NCI-H510A treated with DMSO at 0.1 percent for 48 hours (cell line): ENCODE measurements at regions not wholly inside any gene's neighbourhood (a gene's known extent, or its start where the extent isn't known, plus 50 kb on each side); places are given as distances from the start of the nearest gene placed in this dataset.
"Not testable (repeated sequence)": the region's sequence is repeated elsewhere in the genome, so short reads cannot be mapped to it uniquely, and the experiment has no call there.

Experiments used
- DNase-seq: peaks from one replicate; lab custom pipeline; 2025; lab: John Stamatoyannopoulos, UW

DNA sequence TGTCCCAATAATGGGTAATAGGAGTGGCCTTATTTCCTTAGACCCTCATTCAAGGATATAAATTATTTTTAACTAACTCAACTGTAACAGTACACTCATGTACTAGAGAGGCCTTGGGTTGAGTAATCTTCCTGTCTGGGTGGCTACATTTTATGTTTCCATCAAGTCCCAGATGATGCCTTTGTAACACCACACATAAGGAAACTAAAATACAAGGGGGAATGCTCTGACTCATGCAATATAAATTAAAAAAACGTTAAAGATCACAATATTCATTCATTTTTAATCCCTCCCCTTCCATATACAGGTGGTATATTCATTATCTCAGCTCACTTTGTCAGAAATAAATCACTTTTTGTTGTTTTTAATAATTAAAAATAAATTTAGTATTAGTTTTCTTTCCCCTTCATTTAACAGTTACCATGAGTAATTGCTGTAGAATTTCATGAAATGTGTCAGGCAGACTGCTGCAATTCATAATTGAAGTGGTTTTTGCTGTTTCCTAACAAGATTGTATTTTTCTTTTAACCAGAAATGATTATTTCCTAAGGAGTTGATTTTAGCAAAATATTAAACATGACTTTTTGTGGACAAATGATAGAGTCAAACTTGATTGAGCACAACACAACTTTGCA lies 1403.6 kb downstream of the SUCLG1 start:
- no peak for DNase-seq

DNA sequence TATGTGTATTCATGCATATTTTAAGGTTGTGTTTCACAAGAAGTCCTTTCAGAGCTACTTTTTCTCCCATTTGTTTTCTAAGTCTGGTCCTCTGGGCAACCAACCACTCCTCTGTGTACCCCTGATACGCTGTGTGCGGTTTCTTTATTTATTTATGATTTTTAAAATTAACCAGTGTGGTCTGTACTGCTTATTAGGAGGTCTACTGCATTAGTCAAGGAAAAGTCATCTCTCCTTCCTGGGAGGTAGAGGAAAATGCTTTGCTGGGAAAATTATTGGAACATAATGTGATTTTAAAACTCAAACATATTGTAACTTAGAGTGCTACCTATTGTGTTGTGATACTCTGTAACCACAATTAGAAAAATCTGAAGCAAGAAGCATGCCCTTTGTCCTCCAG lies 1404.3 kb downstream of the SUCLG1 start:
- DNase-seq: no peak

DNA sequence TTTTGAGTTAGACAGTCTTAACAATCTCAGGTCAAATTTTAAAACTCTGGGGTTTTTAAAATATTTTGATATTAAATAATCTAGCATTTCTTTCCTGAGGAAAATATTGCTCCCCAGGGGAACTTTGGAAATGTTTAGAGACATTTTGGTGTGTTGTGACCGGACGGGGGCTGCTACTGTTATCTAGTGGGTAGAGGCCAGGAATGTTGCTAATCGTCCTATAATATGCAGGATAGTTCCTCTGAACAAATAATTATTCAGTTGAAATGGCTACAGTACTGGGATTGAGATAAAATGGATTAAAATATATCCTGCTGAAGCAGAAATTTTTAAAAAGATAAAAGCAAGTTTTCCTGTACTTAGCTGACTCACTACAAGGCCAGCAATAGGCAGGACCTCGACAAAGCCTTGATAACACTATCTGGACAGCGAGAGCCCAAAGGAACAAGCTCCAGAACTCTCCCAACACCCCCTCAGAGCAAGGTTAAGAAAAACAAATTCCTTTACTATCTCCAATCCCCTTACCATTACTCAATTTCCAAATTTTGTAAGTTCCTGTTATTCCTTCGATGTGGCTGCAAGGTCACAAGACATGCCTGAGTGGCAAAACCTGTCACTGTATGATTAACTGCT lies 1407.4 kb downstream of the SUCLG1 start:
- no peak for DNase-seq

DNA sequence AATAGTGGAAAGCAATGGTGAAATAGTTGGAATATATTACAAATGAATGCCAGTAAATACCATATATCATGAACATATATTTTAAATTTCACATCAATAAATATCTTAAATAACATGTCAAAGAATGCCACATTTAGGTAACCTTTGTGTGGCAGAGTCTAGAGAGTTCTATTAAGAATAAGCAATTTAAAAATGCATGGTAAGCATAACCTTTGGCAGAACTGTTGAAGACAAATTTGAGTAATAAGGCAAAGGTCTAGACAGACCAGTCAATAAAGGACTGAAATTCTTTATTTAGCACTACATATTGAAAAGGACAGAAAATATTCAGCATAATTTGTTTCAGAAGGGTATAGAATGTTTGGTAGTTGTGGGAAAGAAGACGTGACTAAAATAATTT lies 1417.0 kb downstream of the SUCLG1 start:
- DNase-seq: no peak

DNA sequence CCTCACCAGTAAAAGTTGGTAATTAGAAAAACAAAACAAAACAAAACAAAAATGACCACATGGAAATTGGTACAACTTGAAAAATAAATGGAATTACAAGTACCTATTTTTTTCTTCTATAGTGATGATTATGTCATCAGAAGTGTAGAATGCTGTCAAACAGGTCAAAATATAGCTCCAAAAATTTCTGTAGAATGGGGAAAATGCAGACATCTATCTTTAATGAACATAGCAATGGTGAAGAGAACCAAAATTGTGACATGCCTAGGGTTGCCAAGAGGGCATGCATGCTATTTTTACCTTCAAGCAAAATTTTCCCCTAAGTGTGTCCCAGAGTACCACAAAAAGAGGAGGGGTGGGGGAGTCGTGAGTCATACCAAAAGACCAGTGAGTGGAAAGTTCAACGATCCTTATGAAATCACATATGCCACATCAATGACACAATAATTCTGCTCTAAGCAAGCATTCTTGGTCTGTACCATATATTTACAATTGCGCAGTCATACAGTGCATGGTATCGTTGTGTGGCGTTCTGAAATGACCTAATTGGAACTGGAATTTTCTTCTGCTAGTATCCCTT lies 1436.4 kb downstream of the SUCLG1 start:
- DNase-seq: no peak

DNA sequence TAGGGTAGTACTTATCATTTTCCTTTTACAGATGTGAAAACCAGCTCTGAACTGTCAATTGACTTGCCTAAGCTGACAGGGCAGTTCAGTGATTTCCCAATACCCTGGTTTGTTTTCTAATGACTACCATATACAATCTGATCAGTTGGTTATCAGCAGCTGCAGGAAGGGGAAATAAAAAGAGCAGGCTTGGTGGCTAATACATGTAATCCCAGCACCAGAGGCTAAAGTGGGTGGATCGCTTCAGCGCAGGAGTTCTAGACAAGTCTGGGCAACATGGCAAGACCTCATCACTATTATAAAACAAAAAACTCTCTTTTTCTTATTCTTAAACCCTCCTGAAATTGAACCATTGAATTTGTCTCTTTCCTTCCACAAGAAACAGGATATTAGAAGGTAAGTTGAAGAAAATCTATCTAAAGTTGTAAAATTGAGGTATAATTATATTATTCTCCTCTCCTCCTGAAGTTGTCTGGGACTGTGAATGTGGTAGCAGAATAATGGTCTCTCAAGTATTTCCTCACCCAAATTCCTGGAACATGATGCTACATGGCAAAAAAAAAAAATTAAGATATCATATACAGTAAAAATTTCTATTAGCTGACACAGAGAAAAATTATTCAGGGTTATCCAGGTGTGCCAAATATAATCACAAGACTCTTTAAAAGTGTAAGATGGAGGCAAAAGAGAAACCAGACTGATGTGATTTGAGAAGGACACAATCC lies 1441.6 kb downstream of the SUCLG1 start:
- no peak for DNase-seq

DNA sequence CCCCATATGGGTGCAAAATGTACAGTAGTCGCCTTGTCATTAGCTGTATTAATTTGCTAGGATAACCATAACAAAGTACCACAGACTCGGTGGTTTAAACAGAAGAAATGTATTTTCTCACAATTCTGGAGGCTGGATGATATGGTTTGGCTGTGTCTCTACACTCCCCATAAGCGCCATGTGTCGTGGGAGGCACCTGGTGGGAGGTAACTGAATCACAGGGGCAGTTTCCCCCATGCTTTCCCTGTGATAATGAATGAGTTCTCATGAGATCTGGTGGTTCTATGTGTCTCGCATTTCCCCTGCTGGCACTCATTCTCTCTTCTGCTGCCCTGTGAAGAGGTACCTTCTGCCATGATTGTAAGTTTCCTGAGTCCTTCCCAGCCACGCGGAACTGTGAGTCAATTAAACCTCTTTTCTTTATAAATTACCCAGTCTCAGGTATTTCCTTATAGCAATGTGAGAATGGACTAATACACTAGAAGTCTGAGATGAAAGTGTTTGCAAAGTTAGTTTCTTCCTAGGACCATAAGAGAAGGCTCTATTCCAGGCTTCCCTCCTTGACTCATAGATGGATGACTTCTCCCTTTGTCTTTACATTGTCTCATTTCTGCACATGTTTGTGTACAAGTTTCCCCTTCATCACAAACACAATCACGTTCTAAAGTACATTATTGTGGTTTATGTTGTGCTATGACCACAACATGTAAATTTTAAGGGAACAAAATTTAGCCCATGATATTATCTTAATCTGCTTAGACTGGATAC lies 1442.6 kb downstream of the SUCLG1 start:
- DNase-seq: no peak

DNA sequence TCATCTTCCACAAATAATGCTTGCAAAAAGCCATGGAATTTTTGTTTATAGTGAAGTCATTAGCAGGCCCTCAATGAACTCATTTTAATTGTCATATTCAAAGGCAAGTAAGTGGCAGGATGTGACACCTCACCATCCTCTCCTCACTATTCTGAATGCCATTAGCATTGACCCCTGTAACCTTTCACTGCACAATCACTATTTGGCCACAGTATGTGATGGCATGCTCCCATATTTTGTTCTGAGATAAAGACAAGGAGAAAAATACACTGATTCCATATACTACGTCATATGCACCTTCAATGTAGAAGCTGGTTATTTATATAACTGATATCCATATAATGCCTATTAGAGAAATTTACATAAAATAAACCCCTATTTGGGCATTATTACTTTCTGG lies 1443.2 kb downstream of the SUCLG1 start:
- no peak for DNase-seq

DNA sequence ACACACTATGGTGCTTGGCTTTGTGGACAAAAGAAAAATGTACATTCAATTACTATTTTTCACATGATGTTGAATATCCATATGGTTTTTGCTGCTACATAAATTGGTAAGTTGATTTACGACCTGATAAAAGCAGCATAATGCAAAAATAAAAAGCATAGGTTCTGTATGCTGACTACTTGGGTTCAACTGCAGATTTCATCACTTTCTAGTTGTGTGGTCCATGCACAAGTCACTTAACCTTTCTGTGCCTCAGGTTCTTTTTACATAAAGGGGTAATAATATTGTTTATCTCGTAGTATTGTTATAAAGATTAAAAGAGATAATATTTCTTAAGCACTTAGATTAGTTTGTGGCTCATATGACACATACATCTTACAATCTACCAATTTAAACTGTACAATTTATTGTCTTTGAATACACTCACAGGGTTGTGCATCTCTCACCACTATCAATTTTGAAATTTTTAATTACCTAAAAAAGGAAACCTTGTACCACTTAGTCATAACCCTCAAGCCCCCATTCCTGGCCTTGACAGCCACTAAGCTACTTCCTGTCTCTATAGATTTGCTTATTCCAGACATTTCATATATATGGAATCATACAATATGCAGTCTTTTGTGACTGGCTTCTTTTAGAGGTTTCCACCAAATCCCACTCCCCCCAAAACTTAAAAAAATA lies 1443.9 kb downstream of the SUCLG1 start:
- no peak for DNase-seq

DNA sequence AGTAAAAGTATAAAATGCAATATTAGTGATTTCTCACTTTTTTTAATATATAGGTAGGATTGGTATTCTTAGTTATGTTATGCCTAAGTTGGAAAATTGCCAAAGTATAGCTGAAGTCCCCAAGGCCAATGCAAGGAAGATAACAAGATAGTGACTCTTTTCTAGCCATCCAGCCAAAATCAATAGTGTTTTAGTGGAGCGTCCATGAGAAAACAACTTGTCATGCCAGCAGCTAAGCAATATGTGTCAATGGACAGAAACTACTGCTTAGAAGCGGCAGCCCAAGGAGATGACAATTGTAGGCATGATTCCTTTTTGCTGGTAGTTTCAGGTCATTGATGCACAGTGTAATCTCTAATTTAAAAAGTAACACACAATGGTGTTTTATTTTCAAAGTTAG lies 1444.6 kb downstream of the SUCLG1 start:
- DNase-seq: no peak

DNA sequence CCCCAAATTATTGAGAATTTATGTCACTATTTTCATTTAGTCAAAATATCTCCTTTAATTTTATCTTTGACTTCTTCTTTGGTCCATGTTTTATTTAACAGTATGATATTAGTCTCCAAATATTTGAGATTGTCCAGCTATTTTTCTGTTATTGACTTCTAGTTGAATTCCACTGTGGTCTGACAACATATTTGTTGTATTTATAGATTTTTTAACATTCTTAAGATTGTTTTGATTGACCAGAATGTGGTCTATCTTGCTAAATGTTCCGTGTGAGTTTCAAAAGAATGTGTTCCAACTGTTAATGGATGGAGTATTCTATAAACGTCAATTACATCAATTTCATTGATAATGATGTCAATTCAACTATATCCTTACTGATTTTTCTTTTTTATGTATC lies 1452.1 kb downstream of the SUCLG1 start:
- DNase-seq: no peak

DNA sequence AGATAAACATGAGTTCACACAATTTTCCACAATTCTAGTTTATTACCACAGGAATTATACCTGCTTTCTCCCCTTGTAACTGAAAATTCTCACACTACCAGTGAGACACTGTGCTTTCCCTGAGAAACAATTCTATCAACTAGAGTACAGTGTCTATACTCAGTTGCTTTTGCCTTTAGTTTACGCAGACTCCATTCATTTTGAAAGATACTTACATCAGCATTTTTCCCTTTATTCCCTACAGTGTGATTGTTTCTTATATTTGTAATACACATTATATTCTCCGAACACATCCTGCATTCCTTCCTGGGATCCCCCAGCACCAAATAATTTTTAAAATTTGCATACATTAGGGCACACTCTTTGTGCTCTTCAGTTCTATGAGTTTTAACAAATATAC lies 1455.5 kb downstream of the SUCLG1 start:
- no peak for DNase-seq

DNA sequence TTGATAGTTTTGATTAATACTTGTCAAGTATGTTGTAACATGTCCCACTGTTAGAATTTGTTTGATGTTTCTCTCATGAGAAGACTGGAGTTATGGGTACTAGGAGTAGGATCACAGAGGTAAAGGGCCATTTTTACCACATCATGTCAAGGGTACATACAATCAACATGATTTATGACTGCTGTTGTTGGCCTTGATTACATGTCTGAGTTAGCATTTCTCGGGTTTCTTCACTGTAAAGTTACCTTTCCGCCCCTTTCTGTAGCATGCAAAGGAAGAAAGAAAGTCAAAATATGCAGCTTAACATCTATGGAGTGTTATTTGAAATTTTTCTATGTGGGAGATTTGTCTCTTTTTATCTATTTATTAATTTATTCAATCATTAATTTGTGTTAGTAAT lies 1456.4 kb downstream of the SUCLG1 start:
- no peak for DNase-seq

DNA sequence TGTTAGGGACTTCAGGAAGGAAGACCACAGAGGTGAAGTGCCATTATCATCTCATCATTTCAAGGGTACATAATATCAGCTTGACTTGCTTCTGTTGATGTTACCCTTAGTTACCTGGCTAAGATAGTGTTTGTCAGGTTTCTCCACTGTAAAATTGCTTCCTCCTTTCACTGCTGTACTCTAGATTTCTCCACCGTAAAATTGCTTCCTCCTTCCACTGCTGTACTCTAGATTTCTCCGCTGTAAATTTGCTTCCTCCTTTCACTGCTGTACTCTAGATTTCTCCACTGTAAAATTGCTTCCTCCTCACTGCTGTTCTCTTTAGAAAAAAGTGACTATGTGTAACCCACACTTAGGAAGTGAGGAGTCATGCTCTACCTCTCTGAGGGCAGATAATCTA lies 1460.3 kb downstream of the SUCLG1 start:
- no peak for DNase-seq

DNA sequence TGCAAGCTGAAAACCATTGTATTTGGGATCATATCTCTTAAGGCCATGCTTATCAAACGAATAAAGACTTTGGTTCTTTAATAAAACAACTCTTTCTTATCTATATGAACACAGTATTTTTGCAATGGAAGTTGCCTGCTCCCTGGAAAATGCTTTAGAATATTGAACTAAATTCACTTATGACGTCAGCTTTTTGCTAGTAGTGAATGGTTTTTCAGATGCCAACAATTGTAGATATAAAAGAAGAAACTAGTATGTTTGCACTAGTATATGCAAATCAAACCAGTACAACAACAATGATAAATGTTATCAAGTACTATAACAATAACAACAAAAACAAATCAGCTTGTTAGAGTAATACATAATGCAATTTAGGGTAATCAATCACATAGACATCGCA lies 1462.9 kb downstream of the SUCLG1 start:
- DNase-seq: no peak

DNA sequence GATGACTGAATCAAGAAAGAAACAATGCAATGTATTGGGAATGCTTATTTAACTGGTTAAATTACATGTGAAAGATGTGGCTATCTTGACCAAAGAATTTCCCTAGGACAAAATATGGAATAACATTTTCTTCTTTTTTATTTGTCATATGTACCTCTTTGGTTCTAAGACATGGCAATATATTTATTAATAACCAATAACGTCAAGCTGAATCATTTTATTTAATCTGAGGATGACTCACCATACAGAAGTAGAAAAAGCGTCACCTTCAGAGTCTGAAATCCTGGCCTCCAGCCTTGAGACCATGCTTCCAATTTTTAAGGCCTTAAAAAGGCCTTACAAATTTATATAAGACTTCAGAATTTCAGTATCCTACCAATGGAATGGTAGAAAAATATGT lies 1464.9 kb downstream of the SUCLG1 start:
- no peak for DNase-seq

DNA sequence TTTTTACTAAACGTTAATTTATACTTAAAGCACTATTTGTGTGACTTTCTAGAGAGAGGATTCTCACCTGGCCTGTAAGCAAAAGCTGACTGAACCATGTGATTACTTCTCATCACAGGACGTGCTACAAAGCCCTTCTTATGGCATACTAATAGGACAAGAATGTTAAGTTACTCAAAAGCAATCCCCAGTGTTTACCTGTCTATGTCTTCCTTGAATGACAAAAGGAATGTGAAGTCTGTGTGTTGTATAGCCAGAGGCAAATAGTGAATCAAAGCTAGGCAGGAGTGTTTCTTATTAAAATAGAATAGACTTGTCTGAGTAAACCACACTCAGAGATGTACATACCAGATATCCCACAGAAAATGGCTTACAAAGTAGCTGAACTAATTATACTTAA lies 1465.5 kb downstream of the SUCLG1 start:
- no peak for DNase-seq

DNA sequence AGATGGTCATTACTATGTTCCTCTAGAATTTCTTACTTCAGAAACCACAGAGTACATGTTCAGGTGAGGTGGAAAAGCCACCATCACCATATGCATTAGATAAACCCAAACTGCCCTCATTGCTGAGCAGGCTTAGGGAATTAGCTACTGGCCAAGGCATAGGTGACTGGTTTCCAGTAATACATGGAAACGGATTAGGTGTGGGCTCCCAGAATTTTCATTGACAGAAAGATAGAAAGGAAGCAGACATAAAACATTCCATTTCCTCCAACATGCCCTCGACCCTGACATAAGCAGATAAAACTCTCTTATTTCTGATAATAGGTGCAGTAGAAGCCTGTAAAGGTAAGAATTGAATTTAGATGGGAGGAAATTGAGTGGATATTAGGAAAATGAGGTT lies 1466.1 kb downstream of the SUCLG1 start:
- no peak for DNase-seq

DNA sequence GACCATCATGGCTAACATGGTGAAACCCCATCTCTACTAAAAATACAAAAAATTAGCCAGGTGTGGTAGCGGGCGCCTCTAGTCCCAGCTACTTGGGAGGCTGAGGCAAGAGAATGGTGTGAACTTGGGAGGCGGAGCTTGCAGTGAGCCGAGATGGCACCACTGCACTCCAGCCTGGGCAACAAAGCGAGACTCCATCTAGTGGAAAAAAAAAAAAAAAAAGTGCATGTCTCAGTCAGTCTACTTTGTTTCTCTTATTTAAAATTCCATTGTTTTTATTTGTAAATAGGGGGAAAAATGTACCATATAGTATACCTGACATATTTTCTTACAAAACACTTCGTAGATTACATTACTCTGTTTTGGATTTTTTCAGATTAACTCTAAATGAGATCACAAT lies 1471.4 kb downstream of the SUCLG1 start:
- not testable (repeated sequence) for DNase-seq

DNA sequence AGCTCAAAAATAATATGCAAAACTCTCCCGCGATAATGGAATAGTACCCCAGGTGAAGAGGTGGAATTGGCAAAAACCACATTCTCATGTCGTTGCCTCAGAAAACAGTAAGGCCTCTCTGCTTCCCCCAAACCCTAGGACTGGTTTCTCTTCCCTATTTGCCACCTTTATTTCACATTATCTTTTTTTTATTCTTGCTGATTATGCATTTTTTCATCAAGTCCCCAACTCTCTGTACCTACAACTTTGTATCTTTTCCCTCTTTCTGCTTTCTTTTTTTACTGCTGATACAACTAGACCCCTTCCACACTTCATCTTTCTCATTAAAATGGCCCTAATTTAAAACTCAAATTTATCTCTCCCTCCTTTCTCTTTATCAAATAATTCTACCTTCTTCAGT lies 1472.2 kb downstream of the SUCLG1 start:
- no peak for DNase-seq

DNA sequence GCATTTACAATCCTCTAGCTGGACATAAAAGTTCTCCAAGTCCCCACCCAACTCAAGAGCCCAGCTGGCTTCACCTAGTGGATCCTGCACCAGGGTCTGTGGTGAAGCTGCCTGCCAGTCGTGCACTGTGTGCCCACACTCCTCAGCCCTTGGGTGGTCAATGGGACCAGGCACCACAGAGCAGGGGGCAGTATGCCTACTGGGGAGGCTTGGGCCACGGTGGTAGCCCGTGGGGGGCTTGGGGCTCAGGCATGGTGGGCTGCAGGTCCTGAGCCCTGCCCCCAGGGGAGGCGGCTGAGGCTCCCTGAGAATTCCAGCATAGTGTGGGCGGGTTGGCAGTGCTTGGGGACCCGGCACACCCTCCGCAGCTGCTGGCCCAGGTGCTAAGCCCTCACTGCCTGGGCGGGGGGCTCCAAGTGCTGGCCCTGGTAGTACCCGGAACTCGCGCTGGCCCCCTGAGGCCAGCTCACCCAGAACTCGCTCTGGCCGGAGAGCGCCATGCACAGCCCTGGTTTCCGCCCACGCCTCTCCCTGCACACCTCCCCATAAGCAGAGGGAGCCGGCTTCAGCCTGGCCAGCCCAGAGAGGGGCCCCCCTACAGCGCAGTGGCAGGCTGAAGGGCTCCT lies 1473.4 kb downstream of the SUCLG1 start:
- DNase-seq: no peak
